ENCODE measurements at regions not wholly inside any gene's neighbourhood (a gene's known extent, or its start where the extent isn't known, plus 50 kb on each side); places are given as distances from the start of the nearest gene placed in this dataset.

GRCh38 chr13:40333226-40333625, 333.2 kb downstream of the FOXO1 start:
- TF ChIP-seq CTCF (IDR thresholded peaks at IDR 0.05; ENCODE audit: insufficient read depth, low read length, poor library complexity, severe bottlenecking) (no peak), EZH2phosphoT487 (conservative IDR thresholded peaks at IDR 0.05; ENCODE audit: low read length) (no peak)

All from SU-DHL-6 (cell line).